ENCODE measurements at regions not wholly inside any gene's neighbourhood (a gene's known extent, or its start where the extent isn't known, plus 50 kb on each side); places are given as distances from the start of the nearest gene placed in this dataset.

GRCh38 chr16:7185165-7185564 lies 147.5 kb upstream of the RBFOX1 start:
- DNase-seq (ENCODE audit: low read depth) = no peak

DNA sequence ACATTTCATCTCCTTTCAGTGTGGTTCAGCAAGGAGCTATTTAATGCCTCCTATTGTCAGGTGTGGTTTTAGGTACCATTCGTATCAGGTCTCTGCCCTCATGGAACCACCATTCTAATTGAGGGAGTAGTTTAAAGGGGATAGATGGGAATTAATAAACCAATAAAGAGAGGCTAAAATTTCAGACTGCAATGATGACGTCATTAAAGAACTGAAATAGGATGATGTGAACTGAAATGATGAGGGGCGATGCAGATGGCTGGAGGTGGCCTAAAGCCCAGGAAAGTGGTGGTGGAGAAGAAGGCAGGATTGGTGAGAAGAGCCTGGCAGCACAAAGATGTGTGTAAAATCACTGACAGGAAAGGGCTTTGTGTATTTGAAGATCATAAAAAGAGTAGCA lies 148.9 kb upstream of the RBFOX1 start:
- no peak for DNase-seq (ENCODE audit: low read depth)

DNA sequence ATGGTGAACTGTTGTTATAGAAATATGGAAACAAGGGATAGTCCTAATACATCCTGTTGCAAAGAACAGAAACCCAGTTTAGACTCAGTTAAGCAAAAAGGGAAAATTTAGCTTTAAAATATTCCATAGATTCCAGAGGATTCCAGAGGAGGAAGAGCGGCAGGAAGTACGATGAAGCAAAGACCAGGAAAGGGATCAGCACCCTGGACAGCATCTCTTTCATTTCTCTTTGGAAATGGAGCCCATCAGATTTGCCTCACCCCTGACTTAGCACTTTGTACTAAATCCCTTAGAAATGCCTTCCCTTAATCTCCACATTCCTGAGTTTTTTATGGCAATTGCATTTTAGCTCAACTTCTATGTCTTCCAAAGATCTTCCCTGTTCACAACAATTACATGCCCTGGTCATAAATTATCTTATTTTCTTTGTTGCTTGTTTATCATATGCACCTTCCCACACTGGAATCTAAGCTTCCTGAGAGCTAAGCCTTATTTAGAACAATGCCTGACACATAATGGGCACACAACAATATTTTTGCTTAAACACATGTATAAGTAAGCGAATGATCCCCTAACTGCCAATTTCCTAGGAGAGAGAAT lies 150.0 kb upstream of the RBFOX1 start:
- peak; percentile 6 for DNase-seq (ENCODE audit: low read depth)

- no peak for DNase-seq (ENCODE audit: low read depth)
Measured at GRCh38 chr16:7177875-7178274, 154.8 kb upstream of the RBFOX1 start.

DNA sequence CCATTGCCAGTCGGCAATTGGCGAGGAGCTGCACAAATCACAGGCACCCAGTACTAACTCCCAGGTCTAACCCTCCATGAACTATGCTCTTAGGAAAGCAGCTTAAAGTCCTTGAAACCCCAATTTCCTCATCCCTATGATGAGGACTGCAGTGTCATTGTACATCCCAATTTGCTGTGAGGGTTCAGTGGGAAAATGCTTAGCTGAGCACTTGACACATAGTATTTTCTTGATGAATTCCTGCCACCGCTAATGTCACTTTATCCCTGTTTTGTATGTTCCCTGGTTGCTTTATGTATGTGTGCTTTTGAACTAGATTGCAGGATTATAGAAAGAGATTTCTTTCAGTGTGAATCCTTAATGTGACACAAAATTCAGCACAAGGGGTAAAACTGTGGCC lies 161.5 kb upstream of the RBFOX1 start:
- no peak for DNase-seq (ENCODE audit: low read depth)

- no peak for DNase-seq (ENCODE audit: low read depth)
Measured at GRCh38 chr16:7167626-7168025, 165.0 kb upstream of the RBFOX1 start.

GRCh38 chr16:7161891-7162290 lies 170.8 kb upstream of the RBFOX1 start:
- DNase-seq (ENCODE audit: low read depth) = no peak

- DNase-seq (ENCODE audit: low read depth) = no peak
Measured at GRCh38 chr16:7160093-7160492, 172.6 kb upstream of the RBFOX1 start.

DNA sequence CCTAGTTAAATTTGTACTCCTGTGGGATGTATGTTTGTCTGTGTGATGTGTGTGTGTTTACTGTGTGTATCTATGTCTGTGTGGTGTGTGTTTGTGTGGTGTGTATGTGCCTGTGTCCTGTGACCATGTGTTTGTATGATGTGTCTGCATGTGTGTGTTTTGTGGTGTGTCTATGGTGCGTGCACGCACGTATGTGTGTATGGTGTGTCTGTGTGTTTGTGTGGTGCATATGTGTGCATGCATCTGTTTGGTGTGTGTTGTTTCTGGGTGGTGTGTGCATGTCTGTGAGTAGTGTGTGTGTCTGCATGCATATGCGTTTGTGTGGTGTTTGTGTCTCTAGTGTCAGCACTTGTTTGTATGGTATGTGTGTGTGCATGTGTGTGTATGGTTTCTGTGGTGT lies 174.2 kb upstream of the RBFOX1 start:
- no peak for DNase-seq (ENCODE audit: low read depth)

DNA sequence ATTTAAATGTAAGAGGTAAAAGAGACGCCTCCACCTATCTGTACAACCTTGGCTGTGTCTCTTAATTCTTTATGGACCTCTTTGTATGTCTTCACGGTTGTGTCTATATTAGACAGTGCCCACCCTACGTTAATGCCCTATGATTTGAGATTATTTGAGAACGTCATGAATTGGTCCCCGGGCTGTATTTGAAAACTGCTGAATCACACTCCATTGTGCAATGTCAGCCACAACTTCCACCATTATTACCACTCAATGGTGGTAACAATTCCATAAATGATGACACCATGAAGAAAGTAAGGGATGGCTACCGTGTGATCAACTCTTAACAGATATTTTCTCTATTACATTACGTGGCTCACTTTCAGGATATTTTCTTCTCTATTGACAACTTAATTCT lies 182.4 kb upstream of the RBFOX1 start:
- no peak for DNase-seq (ENCODE audit: low read depth)

- no peak for DNase-seq (ENCODE audit: low read depth)
Measured at GRCh38 chr16:7148606-7149005, 184.0 kb upstream of the RBFOX1 start.

DNA sequence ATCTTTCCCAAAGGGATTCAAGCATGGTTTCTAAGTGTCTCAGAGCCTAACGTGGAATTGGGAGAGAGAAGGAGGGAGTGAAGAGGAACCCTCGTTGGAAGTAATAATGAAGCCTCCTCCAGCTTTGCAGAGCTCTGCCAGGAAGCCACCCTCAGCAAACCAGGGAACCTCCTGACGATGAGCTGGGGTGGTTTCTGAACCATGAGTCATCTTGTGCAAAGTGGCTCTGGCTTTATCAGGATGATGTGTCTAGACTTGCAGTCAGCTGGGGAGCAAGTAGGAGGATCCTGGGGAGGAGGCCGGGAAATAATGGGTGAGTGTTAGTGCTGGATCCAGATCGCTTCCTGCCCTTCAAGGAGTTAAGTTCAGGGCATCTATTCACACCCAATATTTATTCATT lies 191.7 kb upstream of the RBFOX1 start:
- peak; percentile 60 for DNase-seq (ENCODE audit: low read depth)

DNA sequence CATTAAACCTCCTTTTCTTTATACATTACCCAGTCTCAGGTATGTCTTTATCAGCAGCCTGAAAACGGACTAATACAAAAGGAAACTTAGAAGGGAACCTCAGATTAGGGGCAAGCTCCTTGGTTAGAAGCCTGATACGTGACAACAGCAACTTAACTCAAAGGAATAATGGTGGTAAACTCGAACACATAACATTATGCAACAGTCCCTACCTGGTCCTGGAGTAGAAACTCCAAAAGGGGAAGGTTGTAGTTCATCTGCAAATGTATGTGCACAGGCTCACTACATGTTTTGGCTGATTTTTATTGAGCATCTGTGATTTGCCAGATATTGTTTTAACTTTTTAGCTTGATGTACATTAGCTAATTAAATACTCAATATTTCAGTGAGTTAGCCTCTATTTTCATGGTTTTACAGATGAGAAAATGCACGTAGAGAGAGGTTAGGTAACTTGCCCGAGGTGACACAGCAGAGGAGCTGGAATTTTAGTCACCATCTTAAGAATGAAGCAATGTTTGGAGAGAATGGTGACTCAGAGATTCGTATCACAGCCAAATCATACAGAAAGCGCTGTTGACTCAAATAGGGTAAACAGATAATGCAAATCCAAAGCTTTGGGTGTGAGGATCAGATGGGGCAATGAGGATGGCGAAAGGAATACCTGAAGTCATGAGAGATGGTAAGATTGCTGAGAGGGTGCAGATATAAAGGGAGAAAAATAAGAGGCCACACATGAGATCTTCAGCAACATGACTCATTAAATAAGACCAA lies 194.9 kb upstream of the RBFOX1 start:
- DNase-seq (ENCODE audit: low read depth) = peak; percentile 34

DNA sequence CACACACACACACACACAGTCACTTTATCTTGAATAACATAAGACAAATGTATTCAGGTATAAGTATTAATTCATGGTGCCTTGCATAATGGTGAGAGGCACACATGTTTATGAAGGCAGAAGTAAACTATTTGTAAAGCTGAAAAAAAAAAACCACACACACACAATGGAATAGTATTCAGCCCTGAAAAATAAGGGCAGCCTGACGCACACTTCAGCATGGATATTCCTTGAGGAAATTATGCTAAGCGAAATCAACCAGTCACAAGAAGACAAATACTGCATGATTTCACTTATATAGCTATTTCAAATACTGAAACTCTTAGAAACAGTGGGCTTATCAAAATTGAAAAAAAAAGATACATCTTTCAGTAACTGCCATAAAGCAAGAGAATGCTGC lies 200.2 kb upstream of the RBFOX1 start:
- no peak for DNase-seq (ENCODE audit: low read depth)

- no peak for DNase-seq (ENCODE audit: low read depth)
Measured at GRCh38 chr16:7124701-7125100, 207.9 kb upstream of the RBFOX1 start.

GRCh38 chr16:7124242-7124641 lies 208.4 kb upstream of the RBFOX1 start:
- DNase-seq (ENCODE audit: low read depth) = no peak

DNA sequence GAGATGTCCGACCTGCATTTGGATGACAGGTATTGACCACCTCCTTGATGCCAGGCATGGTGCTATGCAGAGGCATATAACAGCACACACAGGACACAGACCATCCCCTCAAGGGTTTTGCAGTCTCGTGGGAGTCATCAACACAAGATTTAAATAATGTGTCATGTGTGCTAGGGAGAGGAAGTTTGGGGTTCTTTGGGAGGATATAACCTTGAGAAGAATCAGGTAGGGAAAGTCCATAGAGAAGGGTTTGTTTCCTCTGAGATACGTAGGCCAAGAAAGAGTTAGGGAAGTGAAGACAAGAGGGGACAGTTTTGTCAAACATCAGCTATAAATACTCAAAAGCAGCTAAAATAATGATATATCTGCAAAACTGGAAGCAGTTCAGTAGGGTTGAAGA lies 215.9 kb upstream of the RBFOX1 start:
- no peak for DNase-seq (ENCODE audit: low read depth)

DNA sequence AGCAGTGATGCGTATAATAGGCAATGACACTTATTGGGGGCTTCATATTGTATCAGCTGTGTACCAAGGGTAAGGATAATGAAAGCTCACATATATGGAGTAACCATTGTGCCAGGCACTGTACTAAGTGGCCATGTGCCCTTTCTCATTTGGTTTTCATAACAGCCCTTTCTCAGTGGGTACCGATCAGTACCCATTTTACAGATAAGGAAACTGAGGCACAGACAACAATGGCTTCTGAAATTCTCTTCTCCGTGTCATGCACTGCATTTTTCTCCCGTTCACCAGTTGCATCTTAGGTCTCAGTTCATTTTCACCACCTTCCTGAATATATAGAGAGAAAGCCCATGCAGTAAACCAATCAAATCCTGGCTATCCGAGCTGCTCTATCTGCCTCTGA lies 216.7 kb upstream of the RBFOX1 start:
- no peak for DNase-seq (ENCODE audit: low read depth)

DNA sequence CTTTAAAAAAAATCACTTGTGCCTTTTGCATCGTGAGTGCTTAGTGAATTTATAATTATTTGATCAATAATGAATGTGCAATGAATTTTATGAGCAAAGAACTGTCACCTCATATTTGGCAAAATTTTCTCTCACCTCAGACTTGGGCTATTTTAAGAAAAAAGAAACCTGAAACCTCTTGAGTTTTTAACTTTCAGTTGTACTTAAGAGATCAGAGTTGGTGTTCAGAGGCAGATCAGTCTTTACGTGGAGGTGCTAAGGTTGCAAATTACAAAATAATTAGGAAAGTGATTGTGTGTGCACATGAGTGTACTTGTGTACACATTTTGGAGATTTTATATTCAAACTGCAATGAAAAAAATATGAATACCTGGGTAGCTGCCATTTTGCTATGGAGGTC lies 218.7 kb upstream of the RBFOX1 start:
- DNase-seq (ENCODE audit: low read depth) = no peak

GRCh38 chr16:7113395-7113794 lies 219.2 kb upstream of the RBFOX1 start:
- no peak for DNase-seq (ENCODE audit: low read depth)

- no peak for DNase-seq (ENCODE audit: low read depth)
Measured at GRCh38 chr16:7111265-7111664, 221.4 kb upstream of the RBFOX1 start.

- DNase-seq (ENCODE audit: low read depth) = no peak
Measured at GRCh38 chr16:7107436-7107835, 225.2 kb upstream of the RBFOX1 start.

DNA sequence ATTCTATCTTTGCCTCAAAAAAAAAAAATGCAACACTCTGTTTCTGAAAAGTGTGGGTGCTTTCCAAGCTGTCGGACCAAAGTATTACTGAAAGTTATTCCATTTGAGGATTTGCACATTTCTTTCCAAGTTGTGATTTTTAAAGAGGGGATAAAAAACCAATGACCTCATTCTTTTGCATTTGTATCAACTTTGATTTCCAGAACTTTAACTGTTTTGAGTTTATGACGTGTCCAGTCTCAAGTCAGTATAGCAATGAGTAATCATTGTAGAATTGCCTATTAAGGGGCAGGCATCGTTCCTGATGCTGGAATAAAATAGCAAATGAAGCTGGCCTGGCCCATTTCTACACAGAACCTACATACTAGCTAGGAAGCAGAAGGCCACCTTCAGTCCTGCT lies 229.6 kb upstream of the RBFOX1 start:
- DNase-seq (ENCODE audit: low read depth) = no peak
